ENCODE measurements at regions not wholly inside any gene's neighbourhood (a gene's known extent, or its start where the extent isn't known, plus 50 kb on each side); places are given as distances from the start of the nearest gene placed in this dataset.

GRCh38 chr5:15420201-15420600 is 79.8 kb upstream of the FBXL7 start:
- Histone ChIP-seq H3K9me3 (no peaks in the 10 kb centered on the region), H3K27me3 (peaks cover 8% of the 10 kb centered on the region), H3K36me3 (no peaks in the 10 kb centered on the region), H3K4me3 (ENCODE audit: low read depth, low read length) (no peak overlapping the region), H3K4me1 (0 out of 2 replicates have a peak, but pooled peaks cover 2% of the 10 kb centered on the region)
- DNase-seq = no peak
- no peak for TF ChIP-seq CTCF (IDR thresholded peaks at IDR 0.05; ENCODE audit: low read depth, low read length)

- Histone ChIP-seq H3K36me3 (no peaks in the 10 kb centered on the region), H3K4me1 (no peaks in the 10 kb centered on the region), H3K9me3 (no peaks in the 10 kb centered on the region), H3K27me3 (no peaks in the 10 kb centered on the region; the same call in 1 of the 2 replicates), H3K4me3 (ENCODE audit: low read depth, low read length) (no peak overlapping the region)
- no peak for TF ChIP-seq CTCF (IDR thresholded peaks at IDR 0.05; ENCODE audit: low read depth, low read length)
- no peak for DNase-seq
Observed at GRCh38 chr5:15417156-15417555, 82.8 kb upstream of the FBXL7 start.

GRCh38 chr5:15406478-15406877 is 93.5 kb upstream of the FBXL7 start:
- Histone ChIP-seq H3K27me3 (no peaks in the 10 kb centered on the region; the same call in 1 of the 2 replicates), H3K36me3 (no peaks in the 10 kb centered on the region), H3K4me1 (no peaks in the 10 kb centered on the region), H3K4me3 (ENCODE audit: low read depth, low read length) (no peak overlapping the region), H3K9me3 (no peaks in the 10 kb centered on the region)
- no peak for DNase-seq
- TF ChIP-seq CTCF (IDR thresholded peaks at IDR 0.05; ENCODE audit: low read depth, low read length) = no peak

GRCh38 chr5:15393146-15393545 is 106.8 kb upstream of the FBXL7 start:
- no peak overlapping the region for H3K4me3 ChIP-seq (ENCODE audit: low read depth, low read length)

GRCh38 chr5:15391704-15392397 is 108.1 kb upstream of the FBXL7 start:
- TF ChIP-seq CTCF (IDR thresholded peaks at IDR 0.05; ENCODE audit: low read depth, low read length) = no peak
- no peak for DNase-seq
- no peak overlapping the region for H3K4me3 ChIP-seq (ENCODE audit: low read depth, low read length)
- H3K4me1 ChIP-seq = no peaks in the 10 kb centered on the region
- no peaks in the 10 kb centered on the region for H3K9me3 ChIP-seq
- H3K27me3 ChIP-seq = no peaks in the 10 kb centered on the region
- H3K36me3 ChIP-seq = no peaks in the 10 kb centered on the region

More at GRCh38 chr5:15393146-15393545, 106.8 kb upstream of the FBXL7 start:
- H3K36me3 ChIP-seq = no peaks in the 10 kb centered on the region
- no peak for DNase-seq
- H3K9me3 ChIP-seq = no peaks in the 10 kb centered on the region
- H3K27me3 ChIP-seq = no peaks in the 10 kb centered on the region
- no peaks in the 10 kb centered on the region for H3K4me1 ChIP-seq
- no peak for TF ChIP-seq CTCF (IDR thresholded peaks at IDR 0.05; ENCODE audit: low read depth, low read length)

GRCh38 chr5:15388866-15389265 is 111.1 kb upstream of the FBXL7 start:
- H3K4me3 ChIP-seq (ENCODE audit: low read depth, low read length) = no peak overlapping the region
- no peaks in the 10 kb centered on the region for H3K9me3 ChIP-seq
- no peak for DNase-seq
- peaks cover 2% of the 10 kb centered on the region; the same call in 1 of the 2 replicates for H3K4me1 ChIP-seq
- TF ChIP-seq CTCF (IDR thresholded peaks at IDR 0.05; ENCODE audit: low read depth, low read length) = no peak
- no peaks in the 10 kb centered on the region for H3K36me3 ChIP-seq
- H3K27me3 ChIP-seq = no peaks in the 10 kb centered on the region

All from BE2C (cell line).